ENCODE measurements at regions not wholly inside any gene's neighbourhood (a gene's known extent, or its start where the extent isn't known, plus 50 kb on each side); places are given as distances from the start of the nearest gene placed in this dataset.

DNA sequence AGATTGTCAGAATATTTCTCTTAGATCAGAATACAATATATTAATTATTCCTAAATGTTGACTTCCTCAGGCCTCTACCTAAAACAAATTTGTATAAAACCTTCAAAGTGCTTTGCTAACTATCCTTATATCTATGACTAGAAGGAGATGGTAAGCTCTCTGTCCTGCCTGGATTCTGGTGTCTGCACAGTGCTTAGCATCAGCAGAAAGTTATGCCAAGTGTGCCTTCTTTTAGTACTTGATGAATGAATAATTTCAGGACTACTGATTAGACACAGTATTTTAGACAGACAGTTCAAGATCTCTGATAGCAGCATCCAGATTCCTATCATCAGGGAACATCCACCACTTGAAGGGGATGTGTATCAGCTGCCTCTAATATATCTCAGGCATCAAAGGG, 242.4 kb upstream of the TLL1 start:
- CTCF ChIA-PET = no interaction called here
- no peak overlapping the region for H3K9ac ChIP-seq (replicated peaks; ENCODE audit: extremely low read depth, insufficient read depth, low read length)
- FAIRE-seq (no peak), DNase-seq (ENCODE audit: low read depth, low spot score) (no peak)
- no peaks in the 10 kb centered on the region for H3K9me1 ChIP-seq (replicated peaks; ENCODE audit: control insufficient read depth, extremely low read depth, insufficient read depth, low read length)
- no peaks in the 10 kb centered on the region for H3K36me3 ChIP-seq (ENCODE audit: control insufficient read depth in 2 of 2, extremely low read depth in 1 of 2, insufficient read depth in 2 of 2, low read length in 2 of 2)
- intact Hi-C loops (cut with micrococcal nuclease) (no loop called here), dilution Hi-C loops (cut with MboI; ENCODE audit: extremely low pct_ligation_motif_present, low sequenced_read_pairs) (no loop called here)
- H4K20me1 ChIP-seq (replicated peaks; ENCODE audit: control insufficient read depth, extremely low read depth, insufficient read depth, low read length) = no peaks in the 10 kb centered on the region
- H3K27me3 ChIP-seq (ENCODE audit: control insufficient read depth in 2 of 2, insufficient read depth in 2 of 2, low read length in 2 of 2) = no peaks in the 10 kb centered on the region
- no peak overlapping the region for H2AFZ ChIP-seq (ENCODE audit: low read depth, low read length)
- H3K79me2 ChIP-seq (ENCODE audit: control insufficient read depth, insufficient read depth, low read length) = no peaks in the 10 kb centered on the region
- H3K4me1 ChIP-seq (ENCODE audit: control insufficient read depth, extremely low read depth, insufficient read depth, low read length) = peaks cover 10% of the 10 kb centered on the region
- no TSS peak for BruUV-seq (replicated peaks)
- POLR2A ChIA-PET = no interaction called here
- TF ChIP-seq POLR2AphosphoS5 (IDR thresholded peaks at IDR 0.05; ENCODE audit: insufficient read depth, low read depth, low read length) = no peak
- TF ChIP-seq CTCF (IDR thresholded peaks at IDR 0.05; ENCODE audit: extremely low read depth in 1 of 2, insufficient read depth in 1 of 2, low read depth in 1 of 2, low read length in 2 of 2) = no peak
- TF ChIP-seq FOS (IDR thresholded peaks at IDR 0.05; ENCODE audit: borderline replicate concordance, insufficient read depth, low read length) = no peak
- no peak for TF ChIP-seq POLR2A (IDR thresholded peaks at IDR 0.05; ENCODE audit: low read depth, low read length)
- no peak for TF ChIP-seq MYC (IDR thresholded peaks at IDR 0.05; ENCODE audit: low read depth, low read length)
- no peak for TF ChIP-seq JUN (IDR thresholded peaks at IDR 0.05; ENCODE audit: borderline replicate concordance, insufficient read depth, insufficient read length, low read depth)
- no peak for TF ChIP-seq GATA2 (IDR thresholded peaks at IDR 0.05; ENCODE audit: insufficient read depth, insufficient read length, low read depth, low read length)
- no peak for TF ChIP-seq EZH2 (IDR thresholded peaks at IDR 0.05; ENCODE audit: borderline replicate concordance, low read depth, low read length, severe bottlenecking)
- TF ChIP-seq MAX (IDR thresholded peaks at IDR 0.05; ENCODE audit: insufficient read depth, insufficient read length) = no peak
- H3K9me3 ChIP-seq (replicated peaks; ENCODE audit: control insufficient read depth, insufficient read depth, low read length) = no peaks in the 10 kb centered on the region
- H3K27ac ChIP-seq (ENCODE audit: insufficient read depth, low read depth, low read length) = no peak overlapping the region
- H3K4me3 ChIP-seq (replicated peaks in 1 of 3; ENCODE audit: insufficient read depth in 1 of 3, low read depth in 1 of 3, low read length in 3 of 3) = no peak overlapping the region
- H3K4me2 ChIP-seq (ENCODE audit: insufficient read depth, low read length) = no peak overlapping the region
